ENCODE measurements at regions not wholly inside any gene's neighbourhood (a gene's known extent, or its start where the extent isn't known, plus 50 kb on each side); places are given as distances from the start of the nearest gene placed in this dataset.

DNA sequence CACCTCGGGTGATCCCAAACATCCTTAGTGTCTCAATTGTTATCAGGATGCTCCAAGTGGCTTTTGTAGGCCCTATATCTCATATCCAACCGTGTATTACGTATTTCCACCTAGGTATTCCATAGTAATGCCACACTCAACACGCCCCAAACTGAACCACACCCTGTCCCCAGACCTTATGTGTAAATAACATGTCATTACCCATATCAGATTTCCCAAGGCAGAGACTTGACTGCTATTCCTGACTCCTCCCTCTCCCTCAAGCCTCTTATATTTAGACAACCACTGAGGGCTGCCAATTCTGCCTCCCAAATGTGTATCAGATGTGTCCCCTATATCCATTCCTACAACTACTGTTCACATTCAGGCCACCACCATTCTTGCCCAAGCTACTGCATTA lies 132.8 kb upstream of the NCAM1 start (continued):
- no peak for TF ChIP-seq SRF (IDR thresholded peaks at IDR 0.05; ENCODE audit: low read depth, low read length)

Measured in H1 (cell line).